ENCODE measurements at regions not wholly inside any gene's neighbourhood (a gene's known extent, or its start where the extent isn't known, plus 50 kb on each side); places are given as distances from the start of the nearest gene placed in this dataset.

GRCh38 chr9:106456581-106456980 lies 406.4 kb upstream of the ZNF462 start:
- TF ChIP-seq EZH2phosphoT487 (IDR thresholded peaks at IDR 0.05; ENCODE audit: low read depth, severe bottlenecking, unreplicated experiment) = no peak
- no peak for TF ChIP-seq CTCF (IDR thresholded peaks at IDR 0.05; ENCODE audit: poor library complexity)
- no peak for TF ChIP-seq EZH2 (IDR thresholded peaks at IDR 0.05; ENCODE audit: borderline replicate concordance)

Measured in hepatocyte (in vitro differentiated cells).